HL-60 (cell line): ENCODE measurements at regions not wholly inside any gene's neighbourhood (a gene's known extent, or its start where the extent isn't known, plus 50 kb on each side); places are given as distances from the start of the nearest gene placed in this dataset.

Experiments used
- GABPA ChIP-seq: IDR thresholded peaks from 2 replicates; pipeline ENCODE4 v1.6.1; 2012; ENCODE audit warnings: low read depth
- POLR2AphosphoS5 ChIP-seq: IDR thresholded peaks from 2 replicates; pipeline ENCODE4 v1.6.1; 2012; ENCODE audit warnings: low read depth
- TF ChIP-seq, protein P1 (sequence below): IDR thresholded peaks from one replicate; pipeline ENCODE4 v1.5.1; 2011; ENCODE audit warnings: low read length, control low read depth, inconsistent platforms; ENCODE audit not compliant: insufficient read depth
- TF ChIP-seq, protein P2 (sequence below): IDR thresholded peaks from 2 replicates; pipeline ENCODE4 v1.6.1; 2012; ENCODE audit warnings: low read depth; ENCODE audit not compliant: insufficient replicate concordance

DNA sequence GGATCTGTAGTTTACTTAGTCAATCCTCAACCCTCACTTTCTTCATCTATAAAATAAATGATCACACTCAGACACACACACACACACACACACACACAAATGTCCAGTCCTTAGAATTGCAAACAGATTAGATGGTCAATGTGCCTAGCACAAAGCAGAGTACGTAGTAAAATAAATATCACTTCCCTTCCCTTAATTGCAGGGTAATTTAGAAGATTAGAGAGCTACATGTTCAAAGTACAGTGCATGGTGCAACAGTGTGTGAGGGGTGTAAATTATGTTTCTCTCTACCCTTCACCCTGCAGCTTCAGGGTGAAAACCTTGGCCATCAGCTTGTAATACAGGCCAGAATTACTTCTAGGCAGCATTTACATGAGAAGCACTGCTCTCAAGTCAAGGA is 187.0 kb upstream of the GHITM start:
- TF ChIP-seq, protein P1, sequence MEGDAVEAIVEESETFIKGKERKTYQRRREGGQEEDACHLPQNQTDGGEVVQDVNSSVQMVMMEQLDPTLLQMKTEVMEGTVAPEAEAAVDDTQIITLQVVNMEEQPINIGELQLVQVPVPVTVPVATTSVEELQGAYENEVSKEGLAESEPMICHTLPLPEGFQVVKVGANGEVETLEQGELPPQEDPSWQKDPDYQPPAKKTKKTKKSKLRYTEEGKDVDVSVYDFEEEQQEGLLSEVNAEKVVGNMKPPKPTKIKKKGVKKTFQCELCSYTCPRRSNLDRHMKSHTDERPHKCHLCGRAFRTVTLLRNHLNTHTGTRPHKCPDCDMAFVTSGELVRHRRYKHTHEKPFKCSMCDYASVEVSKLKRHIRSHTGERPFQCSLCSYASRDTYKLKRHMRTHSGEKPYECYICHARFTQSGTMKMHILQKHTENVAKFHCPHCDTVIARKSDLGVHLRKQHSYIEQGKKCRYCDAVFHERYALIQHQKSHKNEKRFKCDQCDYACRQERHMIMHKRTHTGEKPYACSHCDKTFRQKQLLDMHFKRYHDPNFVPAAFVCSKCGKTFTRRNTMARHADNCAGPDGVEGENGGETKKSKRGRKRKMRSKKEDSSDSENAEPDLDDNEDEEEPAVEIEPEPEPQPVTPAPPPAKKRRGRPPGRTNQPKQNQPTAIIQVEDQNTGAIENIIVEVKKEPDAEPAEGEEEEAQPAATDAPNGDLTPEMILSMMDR = no peak
- TF ChIP-seq, protein P2, sequence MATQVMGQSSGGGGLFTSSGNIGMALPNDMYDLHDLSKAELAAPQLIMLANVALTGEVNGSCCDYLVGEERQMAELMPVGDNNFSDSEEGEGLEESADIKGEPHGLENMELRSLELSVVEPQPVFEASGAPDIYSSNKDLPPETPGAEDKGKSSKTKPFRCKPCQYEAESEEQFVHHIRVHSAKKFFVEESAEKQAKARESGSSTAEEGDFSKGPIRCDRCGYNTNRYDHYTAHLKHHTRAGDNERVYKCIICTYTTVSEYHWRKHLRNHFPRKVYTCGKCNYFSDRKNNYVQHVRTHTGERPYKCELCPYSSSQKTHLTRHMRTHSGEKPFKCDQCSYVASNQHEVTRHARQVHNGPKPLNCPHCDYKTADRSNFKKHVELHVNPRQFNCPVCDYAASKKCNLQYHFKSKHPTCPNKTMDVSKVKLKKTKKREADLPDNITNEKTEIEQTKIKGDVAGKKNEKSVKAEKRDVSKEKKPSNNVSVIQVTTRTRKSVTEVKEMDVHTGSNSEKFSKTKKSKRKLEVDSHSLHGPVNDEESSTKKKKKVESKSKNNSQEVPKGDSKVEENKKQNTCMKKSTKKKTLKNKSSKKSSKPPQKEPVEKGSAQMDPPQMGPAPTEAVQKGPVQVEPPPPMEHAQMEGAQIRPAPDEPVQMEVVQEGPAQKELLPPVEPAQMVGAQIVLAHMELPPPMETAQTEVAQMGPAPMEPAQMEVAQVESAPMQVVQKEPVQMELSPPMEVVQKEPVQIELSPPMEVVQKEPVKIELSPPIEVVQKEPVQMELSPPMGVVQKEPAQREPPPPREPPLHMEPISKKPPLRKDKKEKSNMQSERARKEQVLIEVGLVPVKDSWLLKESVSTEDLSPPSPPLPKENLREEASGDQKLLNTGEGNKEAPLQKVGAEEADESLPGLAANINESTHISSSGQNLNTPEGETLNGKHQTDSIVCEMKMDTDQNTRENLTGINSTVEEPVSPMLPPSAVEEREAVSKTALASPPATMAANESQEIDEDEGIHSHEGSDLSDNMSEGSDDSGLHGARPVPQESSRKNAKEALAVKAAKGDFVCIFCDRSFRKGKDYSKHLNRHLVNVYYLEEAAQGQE = no peak
- TF ChIP-seq POLR2AphosphoS5 = no peak
- no peak for TF ChIP-seq GABPA
